SU-DHL-6 (cell line): ENCODE measurements at regions not wholly inside any gene's neighbourhood (a gene's known extent, or its start where the extent isn't known, plus 50 kb on each side); places are given as distances from the start of the nearest gene placed in this dataset.

Experiments used
- H2AFZ ChIP-seq: fragments of 200-600 bp; sonication (generic); 2 replicates; pipeline ENCODE4 v1.6.1; 2014; ENCODE audit warnings: low read depth, mild to moderate bottlenecking, moderate library complexity, mixed read lengths, antibody characterized with exemption, low read length; ENCODE audit not compliant: severe bottlenecking
- H3F3A ChIP-seq: fragments of 200-600 bp; shearing (Covaris generic); 2 replicates; pipeline ENCODE4 v1.6.0; 2016; ENCODE audit warnings: antibody characterized with exemption, mild to moderate bottlenecking; ENCODE audit not compliant: insufficient read depth
- H3K27ac ChIP-seq: fragments of 200-600 bp; sonication (generic); 2 replicates; pipeline ENCODE4 v1.5.1; 2016; ENCODE audit warnings: low read depth, mild to moderate bottlenecking, low read length, moderate library complexity, mixed read lengths
- H3K27me3 ChIP-seq: fragments of 200-600 bp; sonication (generic), shearing (Covaris generic); 2 replicates; pipeline ENCODE4 v1.6.0; 2014; ENCODE audit warnings: mild to moderate bottlenecking, low read length
- H3K36me3 ChIP-seq: fragments of 200-600 bp; sonication (generic); 2 replicates; pipeline ENCODE4 v1.6.1; 2014; ENCODE audit warnings: mild to moderate bottlenecking, low read length, mixed read lengths
- H3K4me2 ChIP-seq: fragments of 300-600, 200-600 bp; shearing (Covaris generic), sonication (generic); 2 replicates; pipeline ENCODE4 v1.6.0; 2014; ENCODE audit warnings: low read length, low read depth, mild to moderate bottlenecking; ENCODE audit not compliant: poor library complexity, severe bottlenecking
- H3K4me3 ChIP-seq: fragments of 200-600 bp; sonication (generic); 2 replicates; pipeline ENCODE4 v1.5.1; 2014; ENCODE audit warnings: antibody characterized with exemption, low read length, mild to moderate bottlenecking, mixed read lengths; ENCODE audit not compliant: insufficient read depth, poor library complexity, severe bottlenecking
- H3K79me2 ChIP-seq: fragments of 200-600 bp; sonication (generic); 2 replicates; pipeline ENCODE4 v1.6.1; 2014; ENCODE audit warnings: mild to moderate bottlenecking, low read length, moderate library complexity; ENCODE audit not compliant: insufficient read depth
- H3K9ac ChIP-seq: fragments of 200-600 bp; sonication (generic); 2 replicates; pipeline ENCODE4 v1.7.0; 2014; ENCODE audit warnings: mild to moderate bottlenecking, low read length
- H3K9me2 ChIP-seq: fragments of 200-600 bp; sonication (generic); replicated peaks from 2 replicates; pipeline ENCODE4 v1.6.1; 2014; ENCODE audit warnings: low read length; ENCODE audit not compliant: insufficient read depth
- H3K9me3 ChIP-seq: fragments of 200-600 bp; sonication (generic); 2 replicates; pipeline ENCODE4 v1.6.1; 2014; ENCODE audit warnings: low read length, mixed read lengths; ENCODE audit not compliant: insufficient read depth
- H4K20me1 ChIP-seq: fragments of 200-600 bp; sonication (generic); 2 replicates; pipeline ENCODE4 v1.6.1; 2014; ENCODE audit warnings: low read depth, mild to moderate bottlenecking, antibody characterized with exemption, low read length, moderate library complexity, mixed read lengths
- CTCF ChIP-seq: fragments of 200-600 bp; sonication (generic); IDR thresholded peaks from one replicate; pipeline ENCODE4 v1.5.1; 2017; ENCODE audit warnings: antibody characterized with exemption, mild to moderate bottlenecking, low read length, moderate library complexity; ENCODE audit not compliant: insufficient read depth, poor library complexity, severe bottlenecking
- EZH2phosphoT487 ChIP-seq: fragments of 200-600 bp; sonication (generic), shearing (Covaris generic); conservative IDR thresholded peaks from 2 replicates; pipeline ENCODE4 v1.6.1; 2018; ENCODE audit warnings: mild to moderate bottlenecking, antibody characterized with exemption, low read length, moderate library complexity, mixed read lengths

- no peaks in the 10 kb centered on the region for H3K27me3 ChIP-seq
- no peak overlapping the region for H3K4me2 ChIP-seq
- H3K36me3 ChIP-seq, result no peaks in the 10 kb centered on the region
- no peak for TF ChIP-seq CTCF
- TF ChIP-seq EZH2phosphoT487, result no peak
- no peak overlapping the region for H3K4me3 ChIP-seq
- no peaks in the 10 kb centered on the region for H3K9me3 ChIP-seq
- H3F3A ChIP-seq, result no peaks in the 10 kb centered on the region
- no peaks in the 10 kb centered on the region for H3K9me2 ChIP-seq
- no peak overlapping the region for H2AFZ ChIP-seq
- H3K79me2 ChIP-seq, result no peaks in the 10 kb centered on the region
- H3K9ac ChIP-seq, result no peak overlapping the region
- H3K27ac ChIP-seq, result no peak overlapping the region
- no peaks in the 10 kb centered on the region for H4K20me1 ChIP-seq
These were observed 70.9 kb downstream of the SUCNR1 start for GRCh38 chr3:151944356-151944755.

GRCh38 chr3:151946606-151947005 lies 73.2 kb downstream of the SUCNR1 start:
- Histone ChIP-seq H3K9me3 (no peaks in the 10 kb centered on the region), H3F3A (no peaks in the 10 kb centered on the region), H3K27ac (no peak overlapping the region), H3K9ac (no peak overlapping the region), H3K4me3 (no peak overlapping the region), H3K79me2 (no peaks in the 10 kb centered on the region), H2AFZ (no peak overlapping the region), H4K20me1 (no peaks in the 10 kb centered on the region), H3K27me3 (no peaks in the 10 kb centered on the region), H3K9me2 (no peaks in the 10 kb centered on the region), H3K4me2 (no peak overlapping the region), H3K36me3 (no peaks in the 10 kb centered on the region)
- TF ChIP-seq CTCF (no peak), EZH2phosphoT487 (no peak)

- H3K9ac ChIP-seq, result no peak overlapping the region
- H3K27me3 ChIP-seq, result no peaks in the 10 kb centered on the region
- no peaks in the 10 kb centered on the region for H3K79me2 ChIP-seq
- no peaks in the 10 kb centered on the region for H3K36me3 ChIP-seq
- H3F3A ChIP-seq, result no peaks in the 10 kb centered on the region
- H2AFZ ChIP-seq, result no peak overlapping the region
- H3K4me3 ChIP-seq, result no peak overlapping the region
- H3K9me3 ChIP-seq, result no peaks in the 10 kb centered on the region
- H3K27ac ChIP-seq, result no peak overlapping the region
- H4K20me1 ChIP-seq, result no peaks in the 10 kb centered on the region
- TF ChIP-seq EZH2phosphoT487 (no peak), CTCF (no peak)
- H3K4me2 ChIP-seq, result no peak overlapping the region
- H3K9me2 ChIP-seq, result no peaks in the 10 kb centered on the region
These were observed 76.3 kb downstream of the SUCNR1 start for GRCh38 chr3:151949706-151950105.
